ENCODE measurements at regions not wholly inside any gene's neighbourhood (a gene's known extent, or its start where the extent isn't known, plus 50 kb on each side); places are given as distances from the start of the nearest gene placed in this dataset.

GRCh38 chr6:40295251-40295950 is 291.8 kb downstream of the LRFN2 start:
- TF ChIP-seq CTCF (IDR thresholded peaks at IDR 0.05), result no peak
- no peak for TF ChIP-seq POLR2A (IDR thresholded peaks at IDR 0.05)
